ENCODE measurements at regions not wholly inside any gene's neighbourhood (a gene's known extent, or its start where the extent isn't known, plus 50 kb on each side); places are given as distances from the start of the nearest gene placed in this dataset.
"Not testable (repeated sequence)": the region's sequence is repeated elsewhere in the genome, so short reads cannot be mapped to it uniquely, and the experiment has no call there.

DNA sequence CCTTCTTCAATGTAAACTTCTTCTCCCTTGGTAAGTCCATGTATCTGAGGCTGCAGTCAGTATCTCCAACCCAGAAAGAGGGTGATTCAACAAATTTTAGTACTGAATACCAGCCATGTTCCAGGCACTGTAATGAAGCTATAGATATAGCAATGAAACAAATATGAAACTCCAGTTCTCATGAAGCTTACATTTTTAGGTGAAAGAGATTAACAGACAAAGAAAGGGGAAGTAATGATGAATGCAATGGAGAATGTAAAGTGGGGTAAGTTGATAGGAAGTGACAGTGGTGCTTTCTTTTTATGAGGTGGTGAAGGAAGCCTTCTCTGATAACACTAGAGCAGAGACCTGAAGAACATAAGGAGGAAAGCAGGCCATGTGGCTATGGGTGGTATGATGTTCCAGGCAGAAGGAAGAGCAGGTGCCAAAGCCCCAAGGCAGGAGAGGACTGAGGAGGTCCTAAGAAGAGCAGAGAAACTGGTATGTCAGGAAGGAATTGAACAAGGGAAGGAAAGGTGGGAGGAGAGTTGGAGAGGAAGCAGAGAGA, 143.6 kb downstream of the TFAP2B start:
- DNase-seq, result peak; percentile 64

- DNase-seq, result no peak
Measured at GRCh38 chr6:50963952-50964351, 145.3 kb downstream of the TFAP2B start.

DNA sequence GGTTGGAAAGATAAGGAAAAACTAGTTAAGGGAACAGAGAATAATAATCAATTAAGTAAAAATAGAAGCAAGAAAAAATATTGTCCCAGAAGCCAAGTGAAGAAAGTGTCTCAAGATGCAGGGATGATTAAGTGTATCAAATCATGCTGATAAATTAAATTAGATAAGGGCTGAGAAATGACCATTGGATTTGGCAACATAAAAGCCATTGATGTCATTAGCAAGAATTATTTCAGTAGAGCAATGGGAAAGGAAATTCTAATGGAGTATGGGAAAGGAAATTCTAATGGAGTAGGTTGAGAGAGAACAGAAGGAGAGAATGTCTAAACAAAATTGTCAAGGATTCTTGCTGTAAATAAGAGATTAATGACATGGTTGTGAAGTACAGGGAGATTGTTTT, 146.8 kb downstream of the TFAP2B start:
- no peak for DNase-seq

DNA sequence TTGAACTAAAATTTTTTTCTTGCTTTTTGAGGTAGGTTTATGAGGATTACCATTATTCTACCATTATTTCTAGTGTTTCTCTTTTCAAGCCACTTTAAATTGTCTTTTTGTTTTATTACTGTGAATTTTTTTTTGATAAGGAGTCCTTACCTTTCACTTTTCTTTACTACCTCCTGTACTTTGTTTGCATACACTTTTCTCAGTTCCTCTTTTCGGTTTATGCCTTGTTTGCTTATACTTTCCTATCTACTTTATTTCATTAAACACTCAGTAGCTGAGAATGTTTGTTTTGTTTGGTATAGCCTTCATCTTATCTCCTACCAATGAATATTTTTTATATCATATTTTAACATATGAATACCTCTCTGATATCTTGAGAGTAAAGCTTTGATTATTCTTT, 147.9 kb downstream of the TFAP2B start:
- no peak for DNase-seq

DNA sequence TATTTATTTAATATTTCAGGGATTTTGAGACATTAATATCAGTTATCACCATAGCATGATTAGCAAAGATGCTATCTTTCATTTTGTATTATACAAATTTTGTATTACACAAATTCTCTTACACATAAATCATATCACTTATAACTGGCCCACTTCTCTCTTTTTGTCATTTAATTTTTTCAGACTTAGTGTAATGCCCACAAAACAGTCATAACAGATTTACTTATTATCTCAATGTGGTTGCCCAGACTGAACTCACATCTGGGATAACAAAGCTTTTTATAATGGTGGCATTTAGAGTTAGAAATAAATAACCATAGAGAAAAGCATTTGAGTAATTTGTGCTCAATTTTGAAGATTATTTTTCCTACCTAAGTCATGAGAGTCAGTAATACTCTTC, 148.3 kb downstream of the TFAP2B start:
- no peak for DNase-seq

DNA sequence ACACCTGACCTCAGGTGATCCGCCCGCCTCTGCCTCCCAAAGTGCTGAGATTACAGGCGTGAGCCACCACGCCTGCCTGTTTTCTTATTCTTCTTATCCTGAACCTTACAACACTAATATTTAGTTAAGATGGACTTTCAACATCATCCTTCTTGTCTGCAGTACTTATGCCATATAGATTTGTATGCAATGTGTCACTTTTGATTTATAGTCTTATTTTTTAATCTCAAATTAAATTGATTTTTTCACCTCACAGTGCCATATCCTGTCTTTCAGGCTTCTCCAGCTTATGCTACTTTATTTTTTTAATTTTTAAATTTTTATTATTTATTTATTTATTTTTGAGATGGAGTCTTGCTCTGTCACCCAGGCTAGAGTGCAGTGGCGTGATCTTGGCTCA, 149.6 kb downstream of the TFAP2B start:
- DNase-seq, result not testable (repeated sequence)

- no peak for DNase-seq
Measured at GRCh38 chr6:50970908-50971307, 152.2 kb downstream of the TFAP2B start.

GRCh38 chr6:50973464-50973863, 154.8 kb downstream of the TFAP2B start:
- DNase-seq, result no peak

DNA sequence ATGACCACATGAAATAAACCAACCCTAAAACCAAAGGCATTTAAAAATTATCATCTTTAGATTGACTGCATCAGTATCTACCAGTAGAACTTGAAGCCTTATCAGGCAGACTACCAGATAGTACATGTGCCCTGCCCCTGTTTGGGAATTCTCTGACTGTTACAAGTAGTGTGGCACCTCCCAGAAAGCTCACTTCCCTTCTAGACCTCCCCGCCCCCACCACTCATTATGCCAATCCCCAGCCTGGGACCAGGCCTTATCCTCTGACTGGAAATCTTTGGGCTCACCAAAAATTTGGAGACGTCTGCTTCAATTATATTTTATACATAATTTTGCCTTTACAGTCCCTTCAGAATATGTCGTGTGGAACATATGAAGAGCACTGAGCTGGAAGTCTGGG, 155.6 kb downstream of the TFAP2B start:
- DNase-seq, result no peak

GRCh38 chr6:50975216-50975615, 156.5 kb downstream of the TFAP2B start:
- no peak for DNase-seq

GRCh38 chr6:50976907-50977306, 158.2 kb downstream of the TFAP2B start:
- no peak for DNase-seq

GRCh38 chr6:50977796-50978195, 159.1 kb downstream of the TFAP2B start:
- DNase-seq, result no peak

DNA sequence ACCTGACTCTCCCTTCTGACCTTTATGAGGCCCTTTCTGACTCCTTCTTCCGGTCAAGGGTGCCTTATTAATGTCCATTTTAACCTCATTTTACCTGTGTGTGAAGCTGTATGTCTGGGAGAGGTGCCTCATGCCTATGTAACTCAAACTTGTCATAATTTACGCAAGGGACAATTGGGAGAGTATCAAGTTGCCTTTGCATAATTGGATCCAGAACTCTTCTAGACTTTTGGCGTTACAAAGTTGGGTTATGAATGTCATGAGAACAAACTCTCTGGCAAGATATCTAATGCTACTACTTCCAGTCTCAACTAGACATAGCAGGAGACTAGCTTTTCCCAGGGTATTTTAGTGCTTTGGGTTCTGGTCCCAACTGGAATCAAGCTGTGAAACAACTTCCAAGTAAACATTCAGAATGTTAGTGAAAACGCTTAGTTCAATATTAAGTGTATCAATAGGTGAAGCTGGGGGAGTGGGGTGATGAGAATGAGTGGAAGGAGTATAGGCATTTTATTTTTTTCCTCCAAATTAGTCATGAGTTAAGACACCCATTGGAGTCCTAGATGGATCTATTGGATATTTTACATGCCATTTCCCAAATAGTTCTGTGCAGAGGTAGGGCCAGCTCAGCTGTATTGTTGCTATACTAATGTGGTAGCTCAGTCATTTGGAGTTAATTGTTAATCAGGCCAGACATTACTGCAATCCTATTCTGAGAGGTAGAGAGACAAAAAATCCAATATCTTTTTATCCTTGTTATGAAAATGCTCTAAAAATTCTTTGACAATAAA, 159.9 kb downstream of the TFAP2B start:
- DNase-seq, result no peak

GRCh38 chr6:50979171-50979525, 160.5 kb downstream of the TFAP2B start:
- DNase-seq, result no peak

DNA sequence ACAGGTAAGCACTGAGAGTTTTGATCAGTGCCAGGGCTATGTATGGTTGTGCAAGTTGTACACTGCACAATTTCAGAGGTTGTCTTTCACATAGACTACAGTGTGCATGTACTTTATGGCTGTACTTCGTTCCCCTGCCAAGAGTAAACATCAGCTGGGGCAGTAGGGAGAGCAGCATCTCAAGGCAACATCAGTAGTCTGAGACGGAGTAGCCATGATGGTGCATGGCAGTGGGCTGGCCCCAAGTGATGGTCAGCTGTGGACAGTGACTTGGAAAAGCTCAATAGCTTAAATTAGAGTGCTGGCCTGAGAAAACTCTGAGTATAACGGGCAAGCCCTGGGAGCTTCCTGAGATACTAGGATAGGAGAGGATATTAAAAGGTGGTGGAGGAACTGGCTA, 165.5 kb downstream of the TFAP2B start:
- DNase-seq, result no peak

- DNase-seq, result no peak
Measured at GRCh38 chr6:50986319-50986718, 167.6 kb downstream of the TFAP2B start.

GRCh38 chr6:50989123-50989522, 170.5 kb downstream of the TFAP2B start:
- no peak for DNase-seq

DNA sequence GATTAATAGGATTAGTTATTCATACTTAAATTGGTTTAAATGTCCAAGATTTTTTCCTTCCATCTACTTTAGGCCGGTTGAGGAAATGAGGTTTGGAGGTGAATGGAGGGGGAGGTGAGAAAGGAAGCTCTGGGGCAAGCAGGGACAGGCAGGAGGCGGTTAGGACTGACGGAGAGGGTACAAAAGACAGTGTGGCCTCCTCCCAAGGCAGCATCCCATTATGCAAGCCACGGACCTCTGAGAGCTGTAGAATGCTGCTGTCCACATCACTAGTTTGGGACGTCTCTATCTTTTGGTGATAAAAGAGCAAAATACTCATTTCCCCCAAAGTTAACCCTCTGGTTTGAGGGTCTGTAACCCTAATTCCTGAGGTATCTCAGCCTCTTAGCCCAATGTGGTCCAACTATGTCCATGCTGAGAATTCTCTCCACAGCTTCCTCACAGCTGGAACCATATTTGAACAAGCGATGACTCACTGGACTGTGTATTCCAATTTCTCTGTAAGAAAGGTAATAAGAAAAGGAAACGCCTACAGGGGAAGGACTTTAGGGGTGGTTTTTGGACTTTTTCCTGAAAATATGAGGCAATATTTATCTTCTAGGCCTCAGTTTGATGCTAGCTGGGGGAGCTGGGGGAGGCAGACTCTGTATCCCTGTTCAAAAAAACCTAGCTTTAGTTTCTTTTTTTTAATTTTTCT, 172.2 kb downstream of the TFAP2B start:
- DNase-seq, result no peak

DNA sequence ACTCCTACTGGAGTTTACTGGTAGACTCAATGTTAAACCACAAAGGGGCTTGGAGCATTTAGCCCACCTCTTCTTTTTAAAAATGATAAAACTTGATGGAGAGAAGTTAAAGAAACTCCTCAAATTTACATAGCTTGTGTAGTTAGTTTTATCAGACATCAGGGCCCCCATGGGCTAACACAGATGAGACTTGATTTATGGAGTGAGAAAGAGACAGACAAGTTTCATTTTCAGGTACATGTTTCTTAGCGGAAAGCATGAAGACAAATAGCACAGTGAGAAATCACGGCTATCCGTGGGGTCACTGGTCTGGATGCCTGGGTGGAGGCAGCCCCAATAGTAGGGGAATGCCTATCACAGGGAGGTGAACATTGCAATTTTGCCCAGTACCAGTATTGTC, 173.6 kb downstream of the TFAP2B start:
- no peak for DNase-seq

- DNase-seq, result no peak
Measured at GRCh38 chr6:50992704-50993625, 174.3 kb downstream of the TFAP2B start.

- no peak for DNase-seq
Measured at GRCh38 chr6:50993941-50994720, 175.5 kb downstream of the TFAP2B start.

DNA sequence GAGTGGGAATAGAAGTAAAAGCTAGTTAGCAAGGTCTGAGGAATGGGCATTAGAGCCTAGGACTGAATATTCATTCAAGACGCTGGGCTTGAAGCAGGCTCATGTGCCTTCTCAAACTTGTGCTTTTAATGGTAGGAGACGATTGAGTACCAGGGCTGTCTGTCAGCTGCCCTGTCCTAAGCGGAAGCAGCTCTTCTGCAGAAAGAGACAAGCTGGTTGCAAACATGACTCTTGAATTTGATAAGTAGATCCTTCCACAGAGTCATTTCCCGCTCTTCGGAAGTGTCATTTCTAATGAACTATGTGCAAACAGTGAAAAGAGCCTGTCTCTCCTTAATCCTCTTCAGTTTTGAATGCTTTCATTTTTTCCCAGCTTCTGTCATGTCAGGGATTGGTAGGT, 176.4 kb downstream of the TFAP2B start:
- no peak for DNase-seq

All from hematopoietic multipotent progenitor cell treated with erythropoietin and hydrocortisone succinate and interleukin-3 and kit ligand, for 4 days (in vitro differentiated cells).